GM23338 (cell line): ENCODE measurements at regions not wholly inside any gene's neighbourhood (a gene's known extent, or its start where the extent isn't known, plus 50 kb on each side); places are given as distances from the start of the nearest gene placed in this dataset.

ENCODE experiments used
- ATAC-seq: fragments of 200-7000 bp; cut with Tn5 transposase; 3 replicates; pipeline ENCODE4 v1.9.1; 2020
- DNase-seq: peaks from one replicate; pipeline ENCODE4 v3.0.0-alpha.2; 2015; ENCODE audit warnings: low spot score
- H2AFZ ChIP-seq: fragments of 200-600 bp; sonication (generic); 2 replicates; pipeline ENCODE4 v1.8.0; 2016; ENCODE audit warnings: antibody characterized with exemption, mild to moderate bottlenecking, moderate library complexity
- H3F3A ChIP-seq: fragments of 200-600 bp; sonication (generic); replicated peaks from 2 replicates; pipeline ENCODE4 v1.8.0; 2017; ENCODE audit warnings: antibody characterized with exemption, mixed run types, low read depth
- H3K27ac ChIP-seq: fragments of 200-600 bp; sonication (generic); 2 replicates; pipeline ENCODE4 v1.6.1; 2016; ENCODE audit warnings: low read depth
- H3K27me3 ChIP-seq: fragments of 200-600 bp; sonication (generic); 2 replicates; pipeline ENCODE4 v1.8.0; 2016; ENCODE audit warnings: mild to moderate bottlenecking, mixed run types, moderate library complexity; ENCODE audit not compliant: insufficient read depth
- H3K36me3 ChIP-seq: fragments of 200-600 bp; sonication (generic); 2 replicates; pipeline ENCODE4 v1.8.0; 2016; ENCODE audit warnings: mild to moderate bottlenecking; ENCODE audit not compliant: insufficient read depth
- H3K4me1 ChIP-seq: fragments of 200-600 bp; sonication (generic); 2 replicates; pipeline ENCODE4 v1.8.0; 2016; ENCODE audit warnings: mild to moderate bottlenecking, moderate library complexity; ENCODE audit not compliant: insufficient read depth
- H3K4me2 ChIP-seq: fragments of 200-600 bp; sonication (generic); 2 replicates; pipeline ENCODE4 v1.7.1; 2017; ENCODE audit warnings: mixed run types
- H3K4me3 ChIP-seq: fragments of 200-600 bp; sonication (generic); 2 replicates; pipeline ENCODE4 v1.6.1; 2016; ENCODE audit warnings: mixed run types
- H3K79me2 ChIP-seq: fragments of 200-600 bp; sonication (generic); replicated peaks from 2 replicates; pipeline ENCODE4 v1.8.0; 2017; ENCODE audit warnings: mild to moderate bottlenecking; ENCODE audit not compliant: insufficient read depth
- H3K9me2 ChIP-seq: fragments of 200-600 bp; sonication (generic); 2 replicates; pipeline ENCODE4 v1.8.0; 2017; ENCODE audit not compliant: insufficient read depth
- H4K20me1 ChIP-seq: fragments of 200-600 bp; sonication (generic); replicated peaks from 2 replicates; pipeline ENCODE4 v1.8.0; 2017; ENCODE audit warnings: mild to moderate bottlenecking; ENCODE audit not compliant: insufficient read depth
- H3K27ac Mint-ChIP-seq: 2 replicates; pipeline ENCODE4 v1.8.0; 2020; ENCODE audit warnings: inconsistent platforms, mild to moderate bottlenecking, moderate library complexity, mixed read lengths
- H3K27me3 Mint-ChIP-seq: 3 replicates; pipeline ENCODE4 v1.8.0; 2022; ENCODE audit warnings: low read depth, mild to moderate bottlenecking, moderate library complexity, mixed read lengths, inconsistent platforms; ENCODE audit not compliant: insufficient read depth, poor library complexity
- H3K36me3 Mint-ChIP-seq: 3 replicates; pipeline ENCODE4 v1.8.0; 2021; ENCODE audit warnings: low read depth, mild to moderate bottlenecking, inconsistent platforms, moderate library complexity, mixed read lengths
- H3K4me1 Mint-ChIP-seq: 3 replicates; pipeline ENCODE4 v1.8.0; 2020; ENCODE audit warnings: mild to moderate bottlenecking, inconsistent platforms, mixed read lengths
- H3K4me3 Mint-ChIP-seq: 3 replicates; pipeline ENCODE4 v1.8.0; 2021; ENCODE audit warnings: moderate library complexity, mild to moderate bottlenecking, inconsistent platforms, mixed read lengths
- H3K9me3 Mint-ChIP-seq: 3 replicates; pipeline ENCODE4 v1.8.0; 2020; ENCODE audit warnings: moderate library complexity, mild to moderate bottlenecking, inconsistent platforms, mixed read lengths
- CREB1 ChIP-seq: fragments of 250-450 bp; sonication (Bioruptor Pico); IDR thresholded peaks from 2 replicates; pipeline ENCODE4 v1.5.0; 2020; ENCODE audit warnings: low read depth, mild to moderate bottlenecking, moderate library complexity
- CTCF ChIP-seq, 2 experiments: fragments of 200-600 bp in 1 of 2; sonication (generic) in 1 of 2; conservative IDR thresholded peaks; 2 replicates each; pipeline versions ENCODE4 v1.5.1 to v1.6.1; 2016 to 2017; ENCODE audit warnings: antibody characterized with exemption in 2 of 2, low read depth in 2 of 2, mild to moderate bottlenecking in 2 of 2, moderate library complexity in 1 of 2
- ETS1 ChIP-seq: IDR thresholded peaks from 2 replicates; pipeline ENCODE4 v1.6.1; 2016; ENCODE audit warnings: antibody characterized with exemption
- EZH2 ChIP-seq: fragments of 200-600 bp; sonication (generic); IDR thresholded peaks from one replicate; pipeline ENCODE4 v1.8.0; 2017; ENCODE audit warnings: antibody characterized with exemption, mild to moderate bottlenecking, low read depth; ENCODE audit not compliant: unreplicated experiment
- EZH2phosphoT487 ChIP-seq: fragments of 200-600 bp; sonication (generic); IDR thresholded peaks from one replicate; pipeline ENCODE4 v1.8.1; 2018; ENCODE audit warnings: antibody characterized with exemption; ENCODE audit not compliant: unreplicated experiment
- JUNB ChIP-seq: IDR thresholded peaks from one replicate; pipeline ENCODE4 v1.6.1; 2016; ENCODE audit warnings: antibody characterized with exemption; ENCODE audit not compliant: unreplicated experiment
- NANOG ChIP-seq: IDR thresholded peaks from 2 replicates; pipeline ENCODE4 v1.6.1; 2016; ENCODE audit warnings: antibody characterized with exemption, borderline replicate concordance
- POLR2AphosphoS5 ChIP-seq: IDR thresholded peaks from 2 replicates; pipeline ENCODE4 v1.6.1; 2016; ENCODE audit warnings: antibody characterized with exemption, low read depth
- REST ChIP-seq: IDR thresholded peaks from one replicate; pipeline ENCODE4 v1.6.1; 2018; ENCODE audit warnings: antibody characterized with exemption; ENCODE audit not compliant: unreplicated experiment
- STAT1 ChIP-seq: IDR thresholded peaks from one replicate; pipeline ENCODE4 v1.6.1; 2016; ENCODE audit warnings: antibody characterized with exemption; ENCODE audit not compliant: unreplicated experiment
- ZNF114 ChIP-seq: fragments of 250-450 bp; sonication (Bioruptor Pico); IDR thresholded peaks from 2 replicates; pipeline ENCODE4 v1.5.0; 2020; ENCODE audit warnings: mild to moderate bottlenecking, moderate library complexity
- ZNF331 ChIP-seq: fragments of 250-450 bp; sonication (Bioruptor Pico); IDR thresholded peaks from 2 replicates; pipeline ENCODE4 v1.5.0; 2020; ENCODE audit warnings: low read depth, mild to moderate bottlenecking, moderate library complexity
- ZNF462 ChIP-seq: fragments of 250-450 bp; sonication (Bioruptor Pico); IDR thresholded peaks from 2 replicates; pipeline ENCODE4 v1.5.0; 2020; ENCODE audit warnings: mild to moderate bottlenecking, moderate library complexity

GRCh38 chr9:78692871-78693270 is 395.9 kb downstream of the PSAT1 start (continued):
- no peak for TF ChIP-seq ZNF331 (CRISPR knock-in tag)
- no peak for TF ChIP-seq CREB1 (CRISPR knock-in tag)
- TF ChIP-seq JUNB: no peak

GRCh38 chr9:78694974-78695373 is 398.0 kb downstream of the PSAT1 start:
- Histone ChIP-seq H2AFZ (no peak overlapping the region), H3K27ac (no peak overlapping the region), H3K4me2 (no peak overlapping the region), H3K4me1 (no peaks in the 10 kb centered on the region), H3K4me3 (no peak overlapping the region), H3K27me3 (no peaks in the 10 kb centered on the region), H3K9me2 (no peaks in the 10 kb centered on the region), H3K79me2 (no peaks in the 10 kb centered on the region), H3F3A (no peaks in the 10 kb centered on the region), H3K36me3 (no peaks in the 10 kb centered on the region), H4K20me1 (no peaks in the 10 kb centered on the region)
- TF ChIP-seq STAT1: no peak
- TF ChIP-seq REST: no peak
- no peak for TF ChIP-seq NANOG
- TF ChIP-seq CREB1 (CRISPR knock-in tag): no peak
- no peak for TF ChIP-seq POLR2AphosphoS5
- no peak for TF ChIP-seq ZNF331 (CRISPR knock-in tag)
- TF ChIP-seq EZH2: no peak
- no peak for TF ChIP-seq ZNF114 (CRISPR knock-in tag)
- no peak for TF ChIP-seq EZH2phosphoT487
- TF ChIP-seq ZNF462 (CRISPR knock-in tag): no peak
- TF ChIP-seq ETS1: no peak
- TF ChIP-seq JUNB: no peak
- no peak for TF ChIP-seq CTCF (conservative IDR thresholded peaks at IDR 0.05; ENCODE audit: low read depth in 2 of 2)
- DNase-seq: no peak
- Mint-ChIP-seq H3K27me3 (no peaks in the 10 kb centered on the region), H3K36me3 (no peaks in the 10 kb centered on the region), H3K4me3 (no peak overlapping the region), H3K9me3 (no peaks in the 10 kb centered on the region; the same call in 2 of the 3 replicates), H3K4me1 (peaks cover 9% of the 10 kb centered on the region; the same call in 2 of the 3 replicates), H3K27ac (no peak overlapping the region)
- no peak for ATAC-seq
